ENCODE measurements at regions not wholly inside any gene's neighbourhood (a gene's known extent, or its start where the extent isn't known, plus 50 kb on each side); places are given as distances from the start of the nearest gene placed in this dataset.

DNA sequence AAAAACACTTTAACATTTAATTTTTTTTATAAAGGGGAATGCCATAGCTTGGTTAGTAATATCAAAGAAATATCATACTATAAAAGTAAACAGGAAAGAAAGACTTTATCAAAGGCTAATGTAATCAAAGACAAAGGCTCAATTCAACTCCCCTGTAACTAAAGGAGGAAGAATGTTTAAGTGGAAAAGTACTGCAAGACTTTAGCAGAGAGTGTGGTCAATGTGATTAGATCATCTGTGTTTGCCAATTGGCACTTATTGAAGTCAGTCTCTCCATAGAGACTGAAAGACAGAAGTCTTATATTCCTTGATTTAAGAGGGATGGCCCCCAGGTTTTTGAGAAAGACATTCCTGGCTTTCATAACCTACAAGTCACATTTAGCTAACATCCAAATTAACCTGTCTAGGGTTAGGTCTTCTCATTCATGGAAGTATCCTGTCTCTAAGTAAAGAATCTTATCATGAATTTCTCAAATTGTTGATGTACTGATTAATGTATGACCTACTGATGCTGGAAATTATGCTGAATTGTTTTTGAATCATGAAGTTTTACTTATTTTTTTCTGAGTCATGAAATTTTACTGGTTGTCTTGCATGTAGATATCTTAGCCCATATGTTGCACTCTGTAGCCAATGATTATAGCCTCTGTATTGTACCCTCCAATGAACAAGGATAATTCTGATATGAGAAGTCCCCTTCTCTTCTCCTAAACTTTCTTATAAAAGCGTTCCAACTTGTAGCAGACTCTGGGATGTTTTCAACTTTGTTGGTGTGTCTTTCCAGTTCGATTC, 65.4 kb downstream of the ATXN7L3B start:
- H4K20me1 ChIP-seq (ENCODE audit: control insufficient read depth, extremely low read depth, insufficient read depth, low read length) = no peaks in the 10 kb centered on the region
- H3K27me3 ChIP-seq (ENCODE audit: control insufficient read depth, insufficient read depth, low read length) = no peaks in the 10 kb centered on the region
- no peak for TF ChIP-seq EZH2 (IDR thresholded peaks at IDR 0.05; ENCODE audit: low read length, missing control alignments)
- TF ChIP-seq, protein P1, sequence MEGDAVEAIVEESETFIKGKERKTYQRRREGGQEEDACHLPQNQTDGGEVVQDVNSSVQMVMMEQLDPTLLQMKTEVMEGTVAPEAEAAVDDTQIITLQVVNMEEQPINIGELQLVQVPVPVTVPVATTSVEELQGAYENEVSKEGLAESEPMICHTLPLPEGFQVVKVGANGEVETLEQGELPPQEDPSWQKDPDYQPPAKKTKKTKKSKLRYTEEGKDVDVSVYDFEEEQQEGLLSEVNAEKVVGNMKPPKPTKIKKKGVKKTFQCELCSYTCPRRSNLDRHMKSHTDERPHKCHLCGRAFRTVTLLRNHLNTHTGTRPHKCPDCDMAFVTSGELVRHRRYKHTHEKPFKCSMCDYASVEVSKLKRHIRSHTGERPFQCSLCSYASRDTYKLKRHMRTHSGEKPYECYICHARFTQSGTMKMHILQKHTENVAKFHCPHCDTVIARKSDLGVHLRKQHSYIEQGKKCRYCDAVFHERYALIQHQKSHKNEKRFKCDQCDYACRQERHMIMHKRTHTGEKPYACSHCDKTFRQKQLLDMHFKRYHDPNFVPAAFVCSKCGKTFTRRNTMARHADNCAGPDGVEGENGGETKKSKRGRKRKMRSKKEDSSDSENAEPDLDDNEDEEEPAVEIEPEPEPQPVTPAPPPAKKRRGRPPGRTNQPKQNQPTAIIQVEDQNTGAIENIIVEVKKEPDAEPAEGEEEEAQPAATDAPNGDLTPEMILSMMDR (conservative IDR thresholded peaks at IDR 0.05 in 1 of 2, IDR thresholded peaks at IDR 0.05 in 1 of 2; ENCODE audit: low read depth in 1 of 2, low read length in 2 of 2) = no peak
- no peaks in the 10 kb centered on the region for H3K9me3 ChIP-seq (ENCODE audit: control insufficient read depth, insufficient read depth, low read depth, low read length)
- no peaks in the 10 kb centered on the region for H3K36me3 ChIP-seq (ENCODE audit: control insufficient read depth, insufficient read depth, low read length)
- no peak overlapping the region for H3K27ac ChIP-seq (ENCODE audit: insufficient read depth, low read length)
- H3K4me2 ChIP-seq (ENCODE audit: extremely low read depth, insufficient read depth, low read length) = no peak overlapping the region
- H2AFZ ChIP-seq (ENCODE audit: low read length) = no peak overlapping the region
- H3K4me1 ChIP-seq (ENCODE audit: control insufficient read depth, extremely low read depth, insufficient read depth, low read length) = no peaks in the 10 kb centered on the region
- H3K79me2 ChIP-seq (ENCODE audit: control insufficient read depth, insufficient read depth, low read length) = no peaks in the 10 kb centered on the region
- H3K4me3 ChIP-seq (replicated peaks in 1 of 4; ENCODE audit: control extremely low read depth in 1 of 4, insufficient read depth in 1 of 4, low read depth in 3 of 4, low read length in 4 of 4) = no peak overlapping the region
- no peak overlapping the region for H3K9ac ChIP-seq (ENCODE audit: insufficient read depth, low read length)
- DNase-seq (ENCODE audit: low read depth in 2 of 2) = no peak

DNA sequence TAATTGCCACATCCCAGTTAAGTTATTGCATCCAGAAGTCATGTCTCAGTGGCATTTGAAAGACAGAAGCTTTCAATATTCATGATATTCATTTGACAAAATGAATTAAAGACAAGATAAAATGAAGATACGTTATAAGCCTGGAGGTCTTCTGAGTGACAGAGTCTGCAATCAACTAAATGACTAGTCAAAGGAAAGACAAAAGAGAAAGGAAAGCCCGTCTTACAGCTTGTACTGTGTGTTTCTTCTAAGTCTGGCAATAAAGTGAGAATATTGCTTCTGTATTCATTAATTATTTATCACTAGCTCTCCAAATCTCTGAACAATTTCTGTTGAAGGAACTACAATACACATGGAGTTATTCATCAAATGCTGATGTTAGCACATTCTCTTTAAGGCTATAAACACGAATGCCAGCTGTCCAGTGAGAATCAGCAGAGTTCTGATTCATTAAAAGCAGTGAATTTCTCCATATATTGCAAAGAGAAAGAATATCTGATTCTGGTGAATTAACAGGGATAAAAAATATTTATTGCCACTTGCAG, 70.7 kb downstream of the ATXN7L3B start:
- Histone ChIP-seq H3K79me2 (ENCODE audit: control insufficient read depth, insufficient read depth, low read length) (no peaks in the 10 kb centered on the region), H2AFZ (ENCODE audit: low read length) (no peak overlapping the region), H4K20me1 (ENCODE audit: control insufficient read depth, extremely low read depth, insufficient read depth, low read length) (no peaks in the 10 kb centered on the region), H3K4me2 (ENCODE audit: extremely low read depth, insufficient read depth, low read length) (no peak overlapping the region), H3K4me3 (replicated peaks in 1 of 4; ENCODE audit: control extremely low read depth in 1 of 4, insufficient read depth in 1 of 4, low read depth in 3 of 4, low read length in 4 of 4) (no peak overlapping the region), H3K27ac (ENCODE audit: insufficient read depth, low read length) (no peak overlapping the region), H3K9me3 (ENCODE audit: control insufficient read depth, insufficient read depth, low read depth, low read length) (no peaks in the 10 kb centered on the region), H3K27me3 (ENCODE audit: control insufficient read depth, insufficient read depth, low read length) (no peaks in the 10 kb centered on the region), H3K9ac (ENCODE audit: insufficient read depth, low read length) (no peak overlapping the region), H3K4me1 (ENCODE audit: control insufficient read depth, extremely low read depth, insufficient read depth, low read length) (no peaks in the 10 kb centered on the region), H3K36me3 (ENCODE audit: control insufficient read depth, insufficient read depth, low read length) (no peaks in the 10 kb centered on the region)
- TF ChIP-seq EZH2 (IDR thresholded peaks at IDR 0.05; ENCODE audit: low read length, missing control alignments) = no peak
- TF ChIP-seq, protein P1 (conservative IDR thresholded peaks at IDR 0.05 in 1 of 2, IDR thresholded peaks at IDR 0.05 in 1 of 2; ENCODE audit: low read depth in 1 of 2, low read length in 2 of 2) = no peak
- no peak for DNase-seq (ENCODE audit: low read depth in 2 of 2)

DNA sequence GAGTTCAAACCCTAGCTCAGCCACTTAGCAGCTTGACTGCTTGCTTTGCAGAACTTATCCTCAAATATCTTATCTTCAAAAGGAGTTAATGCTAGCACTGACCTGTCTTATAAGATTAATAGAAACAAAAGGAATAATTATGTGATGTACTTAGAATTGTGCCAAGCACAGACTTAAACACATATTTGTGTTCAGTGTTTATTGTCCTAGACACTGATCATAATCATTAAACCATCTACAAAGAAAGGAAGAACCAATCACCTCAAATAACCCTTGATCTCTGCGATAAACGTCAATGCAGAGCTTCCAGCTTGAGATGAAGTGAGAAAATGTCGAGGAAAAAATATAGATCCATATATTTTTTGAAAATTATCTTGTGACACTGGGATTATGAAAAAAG, 73.1 kb downstream of the ATXN7L3B start:
- Histone ChIP-seq H3K9ac (ENCODE audit: insufficient read depth, low read length) (no peak overlapping the region), H3K4me3 (replicated peaks in 1 of 4; ENCODE audit: control extremely low read depth in 1 of 4, insufficient read depth in 1 of 4, low read depth in 3 of 4, low read length in 4 of 4) (no peak overlapping the region), H2AFZ (ENCODE audit: low read length) (no peak overlapping the region), H3K9me3 (ENCODE audit: control insufficient read depth, insufficient read depth, low read depth, low read length) (no peaks in the 10 kb centered on the region), H3K4me2 (ENCODE audit: extremely low read depth, insufficient read depth, low read length) (no peak overlapping the region), H3K79me2 (ENCODE audit: control insufficient read depth, insufficient read depth, low read length) (no peaks in the 10 kb centered on the region), H3K27ac (ENCODE audit: insufficient read depth, low read length) (no peak overlapping the region), H4K20me1 (ENCODE audit: control insufficient read depth, extremely low read depth, insufficient read depth, low read length) (no peaks in the 10 kb centered on the region), H3K27me3 (ENCODE audit: control insufficient read depth, insufficient read depth, low read length) (no peaks in the 10 kb centered on the region), H3K4me1 (ENCODE audit: control insufficient read depth, extremely low read depth, insufficient read depth, low read length) (no peaks in the 10 kb centered on the region), H3K36me3 (ENCODE audit: control insufficient read depth, insufficient read depth, low read length) (no peaks in the 10 kb centered on the region)
- DNase-seq (ENCODE audit: low read depth in 2 of 2) = no peak
- TF ChIP-seq, protein P1 (conservative IDR thresholded peaks at IDR 0.05 in 1 of 2, IDR thresholded peaks at IDR 0.05 in 1 of 2; ENCODE audit: low read depth in 1 of 2, low read length in 2 of 2) = no peak
- no peak for TF ChIP-seq EZH2 (IDR thresholded peaks at IDR 0.05; ENCODE audit: low read length, missing control alignments)
